H1 (cell line): ENCODE measurements at regions not wholly inside any gene's neighbourhood (a gene's known extent, or its start where the extent isn't known, plus 50 kb on each side); places are given as distances from the start of the nearest gene placed in this dataset.

ENCODE experiments used
- POLR2A ChIP-seq, 2 experiments: IDR thresholded peaks; 1 replicate in 1 of 2; 2 replicates in 1 of 2; pipeline ENCODE4 v1.6.1; 2011; ENCODE audit warnings: low read depth in 2 of 2, low read length in 2 of 2, mild to moderate bottlenecking in 2 of 2; ENCODE audit errors: control extremely low read depth in 1 of 2
- RNF2 ChIP-seq: fragments of 200-900, 300-1000 bp; sonication (generic); IDR thresholded peaks from 2 replicates; pipeline ENCODE4 v1.7.1; 2016; ENCODE audit warnings: borderline replicate concordance, low read depth, mild to moderate bottlenecking, antibody characterized with exemption, low read length; ENCODE audit not compliant: poor library complexity, severe bottlenecking; ENCODE audit errors: missing control alignments
- TF ChIP-seq, protein P1 (sequence below): IDR thresholded peaks from 2 replicates; pipeline ENCODE4 v1.6.1; 2011; ENCODE audit warnings: low read depth, mild to moderate bottlenecking, low read length; ENCODE audit not compliant: insufficient read depth
- TF ChIP-seq, protein P2 (sequence below): IDR thresholded peaks from 2 replicates; pipeline ENCODE4 v1.6.1; 2011; ENCODE audit warnings: low read length, improper control_type of control experiment

DNA sequence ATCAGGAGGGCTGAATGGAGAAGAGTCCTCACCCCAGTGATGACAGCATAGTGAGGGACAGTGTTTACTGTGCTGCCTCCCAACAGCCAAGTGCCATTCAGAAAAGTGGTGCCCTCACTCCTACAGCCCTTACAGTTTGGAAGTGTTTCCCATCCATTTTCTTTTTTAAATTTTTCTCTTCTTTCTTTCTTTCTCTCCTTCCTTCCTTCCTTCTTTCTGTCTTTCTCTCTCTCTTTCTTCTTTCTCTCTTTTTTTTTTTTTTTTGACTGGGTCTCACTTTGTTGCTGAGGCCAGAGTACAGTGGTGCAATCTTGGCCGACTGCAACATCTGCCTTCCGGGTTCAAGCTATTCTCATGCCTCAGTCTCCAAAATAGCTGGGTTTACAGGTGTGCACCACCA, 755.3 kb downstream of the UQCRFS1 start (continued):
- TF ChIP-seq, protein P1, sequence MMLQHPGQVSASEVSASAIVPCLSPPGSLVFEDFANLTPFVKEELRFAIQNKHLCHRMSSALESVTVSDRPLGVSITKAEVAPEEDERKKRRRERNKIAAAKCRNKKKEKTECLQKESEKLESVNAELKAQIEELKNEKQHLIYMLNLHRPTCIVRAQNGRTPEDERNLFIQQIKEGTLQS: no peak
- no peak for TF ChIP-seq RNF2
- TF ChIP-seq, protein P2, sequence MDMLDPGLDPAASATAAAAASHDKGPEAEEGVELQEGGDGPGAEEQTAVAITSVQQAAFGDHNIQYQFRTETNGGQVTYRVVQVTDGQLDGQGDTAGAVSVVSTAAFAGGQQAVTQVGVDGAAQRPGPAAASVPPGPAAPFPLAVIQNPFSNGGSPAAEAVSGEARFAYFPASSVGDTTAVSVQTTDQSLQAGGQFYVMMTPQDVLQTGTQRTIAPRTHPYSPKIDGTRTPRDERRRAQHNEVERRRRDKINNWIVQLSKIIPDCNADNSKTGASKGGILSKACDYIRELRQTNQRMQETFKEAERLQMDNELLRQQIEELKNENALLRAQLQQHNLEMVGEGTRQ: no peak
- no peak for TF ChIP-seq POLR2A (IDR thresholded peaks at IDR 0.05; ENCODE audit: control extremely low read depth in 1 of 2, low read depth in 2 of 2, low read length in 2 of 2)
